HEK293T (cell line): ENCODE measurements at regions not wholly inside any gene's neighbourhood (a gene's known extent, or its start where the extent isn't known, plus 50 kb on each side); places are given as distances from the start of the nearest gene placed in this dataset.
"Not testable (repeated sequence)": the region's sequence is repeated elsewhere in the genome, so short reads cannot be mapped to it uniquely, and the experiment has no call there.

Experiments
- ARNT ChIP-seq: fragments of 450-650 bp; IDR thresholded peaks from 2 replicates; pipeline ENCODE4 v1.6.1; 2017; ENCODE audit warnings: mild to moderate bottlenecking
- BHLHE40 ChIP-seq: fragments of 450-650 bp; IDR thresholded peaks from 2 replicates; pipeline ENCODE4 v1.6.1; 2016; ENCODE audit warnings: mild to moderate bottlenecking, moderate library complexity, borderline replicate concordance
- CTBP1 ChIP-seq: fragments of 450-650 bp; IDR thresholded peaks from 2 replicates; pipeline ENCODE4 v1.6.1; 2016; ENCODE audit warnings: borderline replicate concordance
- ELF4 ChIP-seq: fragments of 450-650 bp; IDR thresholded peaks from 2 replicates; pipeline ENCODE4 v1.6.1; 2017; ENCODE audit warnings: antibody characterized with exemption
- FOXA1 ChIP-seq: fragments of 450-650 bp; IDR thresholded peaks from 2 replicates; pipeline ENCODE4 v1.6.1; 2016; ENCODE audit warnings: mild to moderate bottlenecking
- FOXK2 ChIP-seq: fragments of 450-650 bp; IDR thresholded peaks from 2 replicates; pipeline ENCODE4 v1.6.1; 2016; ENCODE audit warnings: mild to moderate bottlenecking
- FOXM1 ChIP-seq: fragments of 450-650 bp; IDR thresholded peaks from 2 replicates; pipeline ENCODE4 v1.6.1; 2017; ENCODE audit warnings: mild to moderate bottlenecking, borderline replicate concordance
- HDGF ChIP-seq: fragments of 450-650 bp; IDR thresholded peaks from 2 replicates; pipeline ENCODE4 v1.6.1; 2017; ENCODE audit warnings: antibody characterized with exemption, borderline replicate concordance
- NFRKB ChIP-seq: fragments of 450-650 bp; IDR thresholded peaks from 2 replicates; pipeline ENCODE4 v1.6.1; 2016; ENCODE audit warnings: mild to moderate bottlenecking, moderate library complexity
- SP1 ChIP-seq: fragments of 450-650 bp; IDR thresholded peaks from 2 replicates; pipeline ENCODE4 v1.6.1; 2017
- SUZ12 ChIP-seq: fragments of 450-650 bp; IDR thresholded peaks from 2 replicates; pipeline ENCODE4 v1.6.1; 2016; ENCODE audit warnings: mild to moderate bottlenecking
- TARDBP ChIP-seq: fragments of 450-650 bp; IDR thresholded peaks from 2 replicates; pipeline ENCODE4 v1.6.1; 2016
- ZNF384 ChIP-seq: fragments of 450-650 bp; IDR thresholded peaks from 2 replicates; pipeline ENCODE4 v1.6.1; 2016
- TF ChIP-seq, protein P1 (sequence below): fragments of 450-650 bp; IDR thresholded peaks from 2 replicates; pipeline ENCODE4 v1.6.1; 2016

DNA sequence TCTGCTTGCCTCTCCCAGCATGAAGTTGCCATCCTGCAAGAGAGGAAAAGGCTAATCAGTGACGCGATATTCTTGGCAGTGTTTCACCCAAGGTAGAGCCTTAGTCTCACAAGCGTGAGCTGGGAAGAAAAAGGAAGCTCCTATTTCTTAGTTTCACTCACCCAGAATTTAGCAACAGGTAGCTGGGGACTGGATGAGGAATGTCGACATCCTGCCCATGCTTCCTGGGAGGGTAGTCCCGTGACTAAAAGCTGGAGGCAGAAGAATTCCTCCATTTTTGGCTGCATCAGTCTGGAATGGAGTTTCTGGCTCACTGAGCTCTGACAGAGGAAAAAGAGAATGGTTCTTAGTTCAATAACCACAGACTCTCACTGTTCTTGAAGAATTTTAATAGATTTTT, 198.4 kb downstream of the UBE2NL start:
- TF ChIP-seq ZNF384, TARDBP, FOXM1, FOXA1, FOXK2, SUZ12, ELF4, ARNT, SP1, NFRKB, CTBP1, BHLHE40, HDGF: not testable (repeated sequence)
- TF ChIP-seq, protein P1, sequence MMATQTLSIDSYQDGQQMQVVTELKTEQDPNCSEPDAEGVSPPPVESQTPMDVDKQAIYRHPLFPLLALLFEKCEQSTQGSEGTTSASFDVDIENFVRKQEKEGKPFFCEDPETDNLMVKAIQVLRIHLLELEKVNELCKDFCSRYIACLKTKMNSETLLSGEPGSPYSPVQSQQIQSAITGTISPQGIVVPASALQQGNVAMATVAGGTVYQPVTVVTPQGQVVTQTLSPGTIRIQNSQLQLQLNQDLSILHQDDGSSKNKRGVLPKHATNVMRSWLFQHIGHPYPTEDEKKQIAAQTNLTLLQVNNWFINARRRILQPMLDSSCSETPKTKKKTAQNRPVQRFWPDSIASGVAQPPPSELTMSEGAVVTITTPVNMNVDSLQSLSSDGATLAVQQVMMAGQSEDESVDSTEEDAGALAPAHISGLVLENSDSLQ: not testable (repeated sequence)
